Transverse colon (tissue), 3 donors: ENCODE measurements at regions not wholly inside any gene's neighbourhood (a gene's known extent, or its start where the extent isn't known, plus 50 kb on each side); places are given as distances from the start of the nearest gene placed in this dataset.

Experiments used
- EP300 ChIP-seq: sonication (generic); formaldehyde crosslinking; IDR thresholded peaks from one replicate; pipeline ENCODE4 v1.6.1; 2017; ENCODE audit warnings: antibody characterized with exemption, low read depth
- POLR2AphosphoS5 ChIP-seq, 3 donors: sonication (generic); formaldehyde crosslinking; IDR thresholded peaks; one replicate each; pipeline ENCODE4 v1.6.1; 2016; ENCODE audit warnings: antibody characterized with exemption in 3 of 3

- TF ChIP-seq POLR2AphosphoS5 (IDR thresholded peaks at IDR 0.05) (no peak), EP300 (no peak)
These were observed 55.5 kb upstream of the TENM3 start for GRCh38 chr4:182187674-182188073.
